NCI-H1694 treated with DMSO at 0.1 percent for 48 hours (cell line): ENCODE measurements at regions not wholly inside any gene's neighbourhood (a gene's known extent, or its start where the extent isn't known, plus 50 kb on each side); places are given as distances from the start of the nearest gene placed in this dataset.

Experiments used
- DNase-seq: peaks from one replicate; lab custom pipeline; 2025; lab: John Stamatoyannopoulos, UW

DNA sequence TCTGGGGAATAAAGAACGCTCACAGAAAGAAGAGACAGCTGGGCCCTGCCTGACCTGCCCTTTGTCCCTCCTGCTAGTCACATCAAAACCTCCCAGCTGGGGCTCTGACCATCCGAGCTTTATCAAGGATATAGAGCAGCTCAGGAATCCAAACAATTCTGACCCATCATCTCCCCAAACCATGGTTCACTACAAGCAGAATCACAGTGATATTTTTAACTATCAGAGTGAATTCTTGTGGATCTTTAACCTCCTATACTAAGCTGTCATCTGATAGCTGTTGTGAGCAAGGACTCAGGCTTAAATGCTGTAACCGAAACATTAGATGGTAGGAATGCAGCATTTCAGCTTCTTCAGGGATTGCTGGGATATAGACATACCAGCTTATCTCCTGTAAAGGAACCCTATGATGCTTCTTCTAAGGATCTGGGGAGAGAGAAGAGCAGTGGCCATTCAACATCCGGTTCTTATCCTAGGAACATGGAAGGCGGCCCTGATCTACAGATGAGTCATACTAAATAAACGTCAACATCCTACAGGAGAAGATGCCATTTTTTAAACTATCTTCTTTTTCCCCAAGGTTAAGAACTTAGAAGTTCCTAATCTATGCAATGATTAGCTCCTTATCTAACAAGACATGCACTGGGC, 84.7 kb upstream of the AKIP1 start:
- DNase-seq, result no peak

DNA sequence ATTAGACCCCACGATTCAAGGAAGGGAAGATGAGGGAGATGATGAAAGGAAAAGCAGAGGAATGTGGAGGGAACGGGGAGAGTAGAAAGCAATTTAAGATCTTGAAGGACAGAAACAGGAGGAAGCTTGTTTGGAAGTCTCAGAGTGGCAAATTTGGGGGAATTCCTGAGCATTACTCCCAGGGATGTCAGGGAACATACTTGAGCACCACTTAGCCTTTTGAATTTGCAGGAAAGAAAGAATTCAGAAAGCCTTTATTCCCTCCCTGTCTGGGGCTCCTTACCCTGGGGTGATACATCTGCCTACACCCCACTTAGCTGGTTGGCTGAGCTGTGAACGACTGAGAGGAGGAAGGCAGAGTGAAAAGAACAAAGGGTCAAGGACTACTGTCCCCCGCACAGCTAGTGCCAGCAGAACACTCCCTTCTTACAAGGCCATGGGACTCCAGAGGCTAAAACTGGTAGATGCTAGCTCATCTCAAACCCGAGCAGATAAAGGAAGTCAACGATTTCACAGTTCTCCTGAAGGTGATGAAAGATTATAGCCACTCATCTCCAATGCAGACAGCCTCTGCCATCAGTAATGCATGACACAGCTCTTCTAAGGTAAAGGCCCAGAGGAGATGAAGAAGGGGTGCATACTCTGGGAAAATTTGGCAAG, 84.0 kb upstream of the AKIP1 start:
- no peak for DNase-seq

DNA sequence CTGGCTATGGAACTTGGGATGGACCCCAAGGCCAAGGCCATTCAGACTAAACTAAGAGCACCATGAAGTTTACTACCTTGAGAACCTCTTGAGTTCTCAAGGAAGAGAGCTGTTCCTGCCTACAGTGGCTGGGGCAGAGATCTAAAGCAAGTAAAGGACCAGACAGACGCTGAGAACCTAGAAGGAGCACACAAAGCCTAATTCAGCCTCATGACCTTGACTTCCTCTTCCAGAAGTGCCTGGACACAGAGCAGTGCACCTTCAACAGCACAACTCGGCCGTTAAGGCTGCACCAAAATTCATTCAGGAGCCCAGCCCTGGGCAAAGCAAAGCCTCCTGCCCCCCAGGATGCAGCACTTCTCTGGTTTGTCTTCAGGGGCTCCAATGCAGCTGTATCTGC, 82.9 kb upstream of the AKIP1 start:
- no peak for DNase-seq

DNA sequence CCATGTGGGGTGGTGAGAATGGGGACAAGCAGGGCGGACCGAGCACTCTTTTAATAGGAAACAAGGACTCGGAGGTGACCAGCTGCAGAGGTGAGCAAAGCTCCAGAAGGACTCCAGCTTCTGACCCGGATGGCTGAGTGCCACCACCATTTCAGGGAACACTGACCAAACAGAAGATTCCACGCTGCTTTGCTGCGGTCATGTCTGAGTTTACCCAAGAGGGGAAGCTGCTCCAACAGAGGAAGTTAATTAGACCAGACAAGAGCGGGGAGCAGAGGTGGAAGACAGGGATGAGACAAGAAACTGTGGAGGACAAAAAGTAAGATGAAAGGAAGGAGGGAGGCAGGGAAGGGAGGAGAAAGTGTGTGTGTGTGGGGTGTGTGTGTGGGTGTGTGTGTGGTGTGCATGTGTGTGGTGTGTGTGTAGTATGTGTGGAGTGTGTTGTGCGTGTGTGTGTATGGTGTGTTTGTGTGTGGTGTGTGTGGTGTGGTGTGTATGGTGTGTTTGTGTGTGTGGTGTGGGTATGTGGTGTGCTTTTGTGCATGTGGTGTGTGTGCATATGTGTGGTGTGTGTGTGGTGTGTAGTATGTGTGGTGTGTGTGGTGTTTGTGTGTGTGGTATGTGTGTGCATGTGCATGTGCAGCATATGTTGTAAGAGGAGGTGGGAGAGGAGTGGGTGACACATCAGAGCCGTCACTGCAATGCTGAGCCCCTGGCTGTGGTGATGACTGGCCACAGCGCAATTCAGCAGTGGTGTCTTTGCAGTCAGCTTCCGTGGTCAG, 82.2 kb upstream of the AKIP1 start:
- DNase-seq, result no peak

- no peak for DNase-seq
Observed at GRCh38 chr11:8829556-8829955, 81.4 kb upstream of the AKIP1 start.

DNA sequence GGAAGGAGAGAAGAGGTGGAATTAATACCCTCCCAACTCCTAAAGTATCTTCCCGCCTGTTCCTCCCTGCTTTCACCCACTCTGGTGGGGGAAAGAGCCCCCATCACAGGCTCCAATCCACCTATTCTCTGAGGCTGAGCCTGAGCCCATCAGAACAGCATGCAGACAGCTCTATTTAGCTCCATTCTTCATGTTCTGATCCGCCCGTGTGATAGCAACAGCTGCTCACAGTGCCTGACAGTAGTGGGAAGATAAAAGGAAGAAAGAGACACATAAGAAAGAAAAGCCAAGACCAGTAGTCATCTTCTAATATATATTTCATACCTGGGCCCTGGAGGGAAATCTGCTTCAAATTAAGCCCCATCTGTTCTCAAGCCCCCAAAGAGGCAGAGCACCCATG, 80.3 kb upstream of the AKIP1 start:
- no peak for DNase-seq

DNA sequence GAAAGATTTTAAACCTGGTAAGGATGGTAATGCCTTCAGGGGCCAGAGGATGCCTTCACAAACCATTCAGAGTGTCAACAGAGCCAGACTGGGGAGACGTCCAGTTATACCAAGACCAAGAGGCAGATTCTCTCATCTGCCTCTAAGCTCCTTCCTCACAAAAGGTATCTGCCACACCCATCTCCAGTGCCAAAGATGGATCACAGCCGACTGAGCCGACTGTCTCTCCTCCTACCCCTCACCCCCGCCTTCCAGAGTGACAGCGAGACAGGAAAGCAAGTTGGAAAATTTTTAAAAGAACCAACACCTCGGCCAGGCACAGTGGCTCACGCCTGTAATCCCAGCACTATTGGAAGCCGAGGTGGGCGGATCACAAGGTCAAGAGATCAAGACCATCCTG, 79.1 kb upstream of the AKIP1 start:
- DNase-seq, result no peak

DNA sequence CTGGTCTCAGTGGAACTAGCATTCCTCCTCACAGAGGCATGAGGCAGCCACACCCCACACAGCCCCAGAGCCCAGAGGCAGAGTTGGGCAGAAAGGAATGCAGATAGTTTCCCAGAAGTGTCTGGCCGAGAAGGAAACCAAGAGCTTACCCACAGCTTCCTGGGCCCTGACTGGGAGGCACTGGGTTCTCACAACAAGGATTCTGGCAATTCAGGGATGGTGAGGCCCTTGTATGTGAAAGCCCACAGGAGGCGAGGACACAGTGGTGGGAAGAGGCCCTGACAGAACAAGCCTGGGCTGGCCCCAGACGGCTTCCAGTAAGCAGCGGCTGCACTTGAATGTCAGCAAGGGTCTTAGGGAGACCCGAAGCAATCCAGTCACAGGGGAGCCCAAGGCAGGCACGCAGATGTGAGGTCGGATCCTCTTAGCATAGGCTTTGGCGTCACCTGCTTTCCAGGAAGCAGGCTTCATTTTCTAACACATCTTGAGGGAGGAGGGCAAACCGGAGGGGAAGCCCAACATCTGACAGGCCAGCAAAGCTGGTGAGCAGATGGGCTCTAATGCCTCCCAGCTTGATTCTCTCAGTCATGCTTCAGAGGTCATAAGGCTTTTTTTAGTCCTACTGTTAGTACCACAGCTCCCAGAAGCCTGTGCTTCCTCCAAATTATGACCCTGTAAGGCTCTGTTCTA, 78.3 kb upstream of the AKIP1 start:
- peak; percentile 92 for DNase-seq

DNA sequence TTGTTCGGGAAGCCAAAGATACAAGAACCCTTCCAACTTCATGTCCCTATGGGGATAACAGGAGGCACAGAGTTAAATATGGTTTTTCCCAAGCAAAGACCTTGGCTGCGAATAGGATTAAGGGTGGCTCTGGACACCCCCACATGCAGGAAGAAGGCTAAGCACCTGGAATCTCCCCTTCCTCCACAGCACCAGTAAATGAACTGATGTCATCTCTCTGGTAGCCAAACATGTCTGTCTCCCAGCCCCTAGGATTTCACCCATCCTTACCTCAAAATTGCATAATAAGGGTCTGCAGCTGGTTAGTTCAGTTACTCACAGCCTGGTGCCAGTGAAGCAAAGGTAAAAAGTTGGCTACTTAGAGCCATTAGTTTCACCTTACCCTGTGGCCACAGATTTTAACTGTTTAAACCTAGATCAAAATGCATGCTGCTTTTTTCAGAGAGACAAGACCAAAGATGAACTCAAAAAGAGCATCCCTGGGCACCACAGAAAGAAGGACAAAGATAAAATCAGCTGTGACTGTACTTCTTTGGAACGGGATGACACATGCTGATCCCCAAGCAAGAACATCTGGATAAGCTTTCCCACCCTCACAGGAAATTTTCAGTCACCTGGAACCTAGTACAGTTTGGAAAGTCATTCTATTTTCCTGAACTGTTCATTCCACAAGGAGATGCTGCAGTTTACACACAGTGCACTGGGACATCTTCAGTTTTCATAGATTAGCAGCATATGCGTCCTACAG, 77.2 kb upstream of the AKIP1 start:
- peak; percentile 20 for DNase-seq

GRCh38 chr11:8834379-8834778, 76.6 kb upstream of the AKIP1 start:
- no peak for DNase-seq

GRCh38 chr11:8838248-8838647, 72.7 kb upstream of the AKIP1 start:
- DNase-seq, result no peak

GRCh38 chr11:8839306-8839956, 71.6 kb upstream of the AKIP1 start:
- no peak for DNase-seq

DNA sequence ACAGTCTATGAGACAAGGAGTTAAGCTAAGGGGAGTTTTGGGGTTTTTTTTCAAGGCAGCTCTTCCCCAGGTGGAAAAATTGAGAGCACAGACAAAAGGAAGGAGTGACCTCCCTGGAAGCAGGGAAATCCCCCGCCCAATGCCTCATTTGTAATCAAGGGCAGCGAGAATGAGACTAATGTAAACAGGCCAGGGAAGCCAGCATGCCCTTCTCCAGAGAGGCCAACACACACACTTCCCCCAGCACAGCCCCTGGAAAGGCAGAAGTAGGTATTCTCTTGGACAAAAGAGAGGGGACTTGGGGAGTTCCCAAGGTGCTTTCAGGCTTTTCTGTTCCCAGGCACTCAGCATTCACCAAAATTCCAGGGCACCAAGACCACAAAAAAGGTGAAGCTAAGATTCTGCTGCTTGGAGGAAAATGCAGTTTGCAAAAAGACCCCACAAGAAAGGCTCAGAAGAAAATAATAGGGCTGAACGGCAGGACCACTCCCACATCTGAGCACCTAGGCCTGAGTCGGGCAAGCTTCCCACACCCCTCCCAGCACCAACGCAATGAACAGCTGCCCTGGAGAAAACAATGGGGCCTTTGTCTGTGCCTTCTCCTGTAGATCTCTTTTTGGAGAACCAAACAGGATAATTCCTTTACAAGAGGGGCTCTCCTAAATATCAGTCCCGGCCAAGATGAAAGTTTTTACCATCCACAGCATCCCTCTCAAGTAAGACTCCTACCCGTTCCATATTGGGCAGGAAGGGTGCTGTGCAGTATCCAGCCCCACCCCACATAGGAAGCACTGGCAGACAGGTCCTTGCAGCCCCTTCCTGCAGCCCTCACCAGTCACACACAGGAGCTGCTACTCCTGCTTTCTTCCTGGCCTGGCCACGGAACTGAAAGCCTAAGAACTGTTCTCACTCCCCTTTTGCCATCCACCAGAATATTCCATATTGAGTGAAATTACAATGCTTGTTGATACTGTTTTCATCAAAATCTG, 70.7 kb upstream of the AKIP1 start:
- no peak for DNase-seq

DNA sequence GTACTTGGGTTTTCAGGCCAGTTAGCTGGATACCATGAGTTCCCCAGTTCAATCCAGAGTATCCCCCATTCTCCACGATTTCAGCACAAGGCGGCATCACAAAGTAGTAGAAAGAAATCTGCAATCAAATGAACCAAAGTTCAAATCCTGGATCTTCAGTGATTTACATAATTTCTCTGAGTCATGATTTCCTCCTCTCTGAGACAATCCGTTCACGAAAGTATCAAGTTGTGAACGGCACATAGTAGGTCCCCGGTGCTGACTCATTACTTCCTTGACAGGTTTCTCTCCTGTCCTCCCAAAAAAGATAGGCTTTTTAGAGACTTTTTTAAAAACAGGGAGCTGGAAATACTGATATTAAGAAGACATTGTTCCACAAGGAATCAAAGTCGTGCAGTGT, 69.1 kb upstream of the AKIP1 start:
- no peak for DNase-seq

DNA sequence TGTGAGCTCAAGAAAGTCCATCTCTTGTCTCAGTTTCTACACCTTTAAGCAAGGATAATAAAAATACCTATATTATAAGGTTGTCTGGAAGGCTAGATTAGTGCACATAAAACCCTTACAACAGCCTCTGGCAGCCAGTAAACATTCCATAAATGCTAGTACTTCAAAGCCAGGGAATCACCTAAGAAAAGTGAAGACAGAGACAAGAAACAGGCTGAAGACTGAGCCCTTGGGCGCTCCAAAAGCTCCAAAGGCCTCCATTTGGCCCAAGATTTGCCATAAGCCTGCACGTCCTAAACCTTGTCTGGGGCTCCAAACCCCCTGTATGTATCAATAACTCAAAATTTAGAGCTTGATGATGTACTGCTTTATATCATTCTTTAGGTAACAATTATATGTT, 52.2 kb upstream of the AKIP1 start:
- DNase-seq, result no peak
